Epithelial cell of proximal tubule (primary cell): ENCODE measurements at regions not wholly inside any gene's neighbourhood (a gene's known extent, or its start where the extent isn't known, plus 50 kb on each side); places are given as distances from the start of the nearest gene placed in this dataset.

ENCODE experiments used
- DNase-seq: peaks from one replicate; pipeline ENCODE4 v3.0.0-alpha.2; 2011; ENCODE audit warnings: low read depth
- H3K4me3 ChIP-seq: 2 replicates; pipeline ENCODE4 v1.5.1; 2011; ENCODE audit warnings: low read depth, mild to moderate bottlenecking, low read length
- TF ChIP-seq, protein P1 (sequence below): conservative IDR thresholded peaks from 2 replicates; pipeline ENCODE4 v1.5.1; 2012; ENCODE audit warnings: low read depth, mild to moderate bottlenecking, low read length

GRCh38 chr18:24656551-24657443 lies 196.4 kb downstream of the HRH4 start:
- TF ChIP-seq, protein P1, sequence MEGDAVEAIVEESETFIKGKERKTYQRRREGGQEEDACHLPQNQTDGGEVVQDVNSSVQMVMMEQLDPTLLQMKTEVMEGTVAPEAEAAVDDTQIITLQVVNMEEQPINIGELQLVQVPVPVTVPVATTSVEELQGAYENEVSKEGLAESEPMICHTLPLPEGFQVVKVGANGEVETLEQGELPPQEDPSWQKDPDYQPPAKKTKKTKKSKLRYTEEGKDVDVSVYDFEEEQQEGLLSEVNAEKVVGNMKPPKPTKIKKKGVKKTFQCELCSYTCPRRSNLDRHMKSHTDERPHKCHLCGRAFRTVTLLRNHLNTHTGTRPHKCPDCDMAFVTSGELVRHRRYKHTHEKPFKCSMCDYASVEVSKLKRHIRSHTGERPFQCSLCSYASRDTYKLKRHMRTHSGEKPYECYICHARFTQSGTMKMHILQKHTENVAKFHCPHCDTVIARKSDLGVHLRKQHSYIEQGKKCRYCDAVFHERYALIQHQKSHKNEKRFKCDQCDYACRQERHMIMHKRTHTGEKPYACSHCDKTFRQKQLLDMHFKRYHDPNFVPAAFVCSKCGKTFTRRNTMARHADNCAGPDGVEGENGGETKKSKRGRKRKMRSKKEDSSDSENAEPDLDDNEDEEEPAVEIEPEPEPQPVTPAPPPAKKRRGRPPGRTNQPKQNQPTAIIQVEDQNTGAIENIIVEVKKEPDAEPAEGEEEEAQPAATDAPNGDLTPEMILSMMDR = no peak
- DNase-seq = peak; percentile 66
- no peak overlapping the region for H3K4me3 ChIP-seq

DNA sequence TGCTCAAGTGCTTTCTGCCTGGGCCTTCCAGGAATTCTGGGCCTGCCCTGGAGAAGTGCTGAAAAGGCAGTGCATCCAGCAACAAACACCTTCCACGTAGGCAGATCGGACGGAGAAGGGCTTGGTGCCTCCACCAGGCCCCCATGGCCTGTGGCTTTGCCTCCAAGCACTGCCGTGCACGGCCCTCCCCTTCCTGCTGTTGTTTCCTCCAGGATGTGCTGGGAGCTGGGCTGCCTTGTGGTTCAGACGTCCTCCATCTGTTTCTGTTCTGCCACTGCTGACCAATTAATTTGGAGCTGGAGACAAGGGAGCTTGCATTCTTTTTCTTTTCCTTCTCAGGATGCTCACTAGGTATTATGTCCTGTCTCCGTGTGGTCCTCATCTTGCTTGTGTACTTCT lies 197.0 kb downstream of the HRH4 start:
- TF ChIP-seq, protein P1 = no peak
- DNase-seq = no peak
- H3K4me3 ChIP-seq = no peak overlapping the region

DNA sequence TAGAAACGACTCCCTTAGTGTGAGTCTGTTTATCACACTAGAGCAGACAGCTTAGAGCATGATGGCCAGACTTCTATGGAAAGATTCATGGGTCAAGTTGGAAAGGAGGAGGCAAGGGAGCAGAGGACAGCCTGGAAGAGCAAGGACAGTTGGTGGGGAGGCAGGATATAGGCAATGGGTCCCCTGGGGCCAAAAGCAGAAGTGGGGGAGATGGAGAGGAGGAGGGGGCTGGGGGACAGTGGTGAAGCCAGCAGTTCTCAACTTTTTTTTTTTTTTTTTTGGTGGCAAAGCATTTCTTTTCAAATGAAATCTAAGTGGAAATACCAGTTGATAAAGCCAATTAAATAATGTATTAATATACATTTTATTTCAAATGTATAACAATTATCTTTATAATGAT lies 197.9 kb downstream of the HRH4 start:
- no peak overlapping the region for H3K4me3 ChIP-seq
- TF ChIP-seq, protein P1 = no peak
- no peak for DNase-seq

DNA sequence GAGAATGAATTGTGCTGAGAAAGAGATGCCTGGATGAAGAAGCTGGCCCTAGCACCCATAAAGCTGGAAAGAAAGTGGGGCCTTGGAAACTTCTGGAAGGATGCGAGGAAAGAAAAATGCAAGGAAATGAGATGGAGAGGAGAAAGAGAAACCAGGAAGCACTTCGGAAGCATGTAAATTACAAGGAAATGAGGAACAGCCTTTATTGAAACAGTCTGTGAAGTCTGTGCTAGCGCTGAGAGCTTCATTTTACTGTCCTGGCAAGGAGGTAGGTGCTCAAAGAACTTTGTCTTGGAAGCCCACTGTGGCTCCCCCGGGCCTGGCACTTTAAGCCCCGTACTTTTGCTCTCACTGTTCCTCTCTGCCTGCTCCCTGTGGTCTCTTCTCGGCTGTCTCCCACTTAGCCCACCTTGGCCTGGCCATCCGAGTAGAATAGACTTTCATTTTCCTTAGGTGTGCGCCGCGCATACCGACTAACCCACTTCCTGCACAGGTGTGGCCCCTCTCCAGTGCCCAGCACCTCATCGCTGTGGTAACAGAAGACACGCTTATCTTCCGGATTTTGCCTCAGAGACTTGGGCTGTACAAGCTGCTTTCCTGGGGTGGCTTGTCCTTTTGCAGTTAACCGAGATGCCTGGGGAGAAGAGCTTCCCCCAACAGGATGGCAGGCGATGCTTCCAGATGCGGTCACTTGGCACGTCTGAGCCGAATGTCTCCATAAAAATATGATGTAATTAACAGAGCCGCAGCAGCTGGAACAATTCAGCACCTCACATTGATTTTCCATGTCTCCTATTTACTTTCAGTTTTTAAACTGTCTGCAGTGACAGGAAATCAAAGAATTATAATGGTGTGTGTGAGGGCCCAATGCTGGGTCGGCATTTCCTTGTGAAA lies 199.6 kb downstream of the HRH4 start:
- TF ChIP-seq, protein P1 = no peak
- DNase-seq = no peak
- no peak overlapping the region for H3K4me3 ChIP-seq

- no peak for DNase-seq
- no peak overlapping the region for H3K4me3 ChIP-seq
- TF ChIP-seq, protein P1 = no peak
Measured at GRCh38 chr18:24660956-24661355, 200.5 kb downstream of the HRH4 start.

- TF ChIP-seq, protein P1 = no peak
Measured at GRCh38 chr18:24662412-24662821, 202.0 kb downstream of the HRH4 start.

More at GRCh38 chr18:24662412-24662821, 202.0 kb downstream of the HRH4 start:
- DNase-seq = no peak
- H3K4me3 ChIP-seq = no peak overlapping the region
